ENCODE measurements at regions not wholly inside any gene's neighbourhood (a gene's known extent, or its start where the extent isn't known, plus 50 kb on each side); places are given as distances from the start of the nearest gene placed in this dataset.

GRCh38 chr18:61086657-61087056 lies 246.6 kb upstream of the CDH20 start:
- DNase-seq (ENCODE audit: low read depth) = no peak
- no peak overlapping the region for H3K4me3 ChIP-seq (ENCODE audit: low read depth, low read length)
- TF ChIP-seq CTCF (conservative IDR thresholded peaks at IDR 0.05; ENCODE audit: low read depth, low read length) = no peak

- no peak for DNase-seq (ENCODE audit: low read depth)
- no peak for TF ChIP-seq CTCF (conservative IDR thresholded peaks at IDR 0.05; ENCODE audit: low read depth, low read length)
- H3K4me3 ChIP-seq (ENCODE audit: low read depth, low read length) = no peak overlapping the region
Observed at GRCh38 chr18:61091379-61091778, 241.9 kb upstream of the CDH20 start.

- no peak overlapping the region for H3K4me3 ChIP-seq (ENCODE audit: low read depth, low read length)
- DNase-seq (ENCODE audit: low read depth) = no peak
- no peak for TF ChIP-seq CTCF (conservative IDR thresholded peaks at IDR 0.05; ENCODE audit: low read depth, low read length)
Observed at GRCh38 chr18:61093965-61094364, 239.3 kb upstream of the CDH20 start.

GRCh38 chr18:61096226-61096625 lies 237.0 kb upstream of the CDH20 start:
- DNase-seq (ENCODE audit: low read depth) = no peak
- no peak for TF ChIP-seq CTCF (conservative IDR thresholded peaks at IDR 0.05; ENCODE audit: low read depth, low read length)
- no peak overlapping the region for H3K4me3 ChIP-seq (ENCODE audit: low read depth, low read length)

- no peak for DNase-seq (ENCODE audit: low read depth)
- no peak for TF ChIP-seq CTCF (conservative IDR thresholded peaks at IDR 0.05; ENCODE audit: low read depth, low read length)
- H3K4me3 ChIP-seq (ENCODE audit: low read depth, low read length) = no peak overlapping the region
Observed at GRCh38 chr18:61107113-61107512, 226.1 kb upstream of the CDH20 start.

- no peak for DNase-seq (ENCODE audit: low read depth)
- no peak for TF ChIP-seq CTCF (conservative IDR thresholded peaks at IDR 0.05; ENCODE audit: low read depth, low read length)
- H3K4me3 ChIP-seq (ENCODE audit: low read depth, low read length) = no peak overlapping the region
Observed at GRCh38 chr18:61108706-61109105, 224.5 kb upstream of the CDH20 start.

GRCh38 chr18:61123309-61123708 lies 209.9 kb upstream of the CDH20 start:
- no peak overlapping the region for H3K4me3 ChIP-seq (ENCODE audit: low read depth, low read length)
- TF ChIP-seq CTCF (conservative IDR thresholded peaks at IDR 0.05; ENCODE audit: low read depth, low read length) = no peak
- no peak for DNase-seq (ENCODE audit: low read depth)
